OCI-LY1 (cell line): ENCODE measurements at regions not wholly inside any gene's neighbourhood (a gene's known extent, or its start where the extent isn't known, plus 50 kb on each side); places are given as distances from the start of the nearest gene placed in this dataset.

Source experiments
- H2AFZ ChIP-seq: fragments of 200-600 bp; sonication (generic), shearing (Covaris generic); 2 replicates; pipeline ENCODE4 v1.6.0; 2014; ENCODE audit warnings: antibody characterized with exemption, mild to moderate bottlenecking, low read length
- H3F3A ChIP-seq: fragments of 200-600 bp; sonication (generic), shearing (Covaris generic); 2 replicates; pipeline ENCODE4 v1.6.0; 2014; ENCODE audit warnings: mild to moderate bottlenecking, antibody characterized with exemption, low read length, moderate library complexity; ENCODE audit not compliant: insufficient read depth
- H3K27ac ChIP-seq: fragments of 200-600 bp; sonication (generic); 2 replicates; pipeline ENCODE4 v1.5.1; 2014; ENCODE audit warnings: low read length, mixed run types, mild to moderate bottlenecking, low read depth; ENCODE audit not compliant: poor library complexity, severe bottlenecking
- H3K27me3 ChIP-seq: fragments of 200-600 bp; sonication (generic); 2 replicates; pipeline ENCODE4 v1.6.0; 2014; ENCODE audit warnings: antibody characterized with exemption, mild to moderate bottlenecking, low read length, moderate library complexity; ENCODE audit not compliant: insufficient read depth
- H3K36me3 ChIP-seq: fragments of 200-600 bp; sonication (generic); 2 replicates; pipeline ENCODE4 v1.6.1; 2014; ENCODE audit warnings: mild to moderate bottlenecking, antibody characterized with exemption, low read length, moderate library complexity, mixed read lengths; ENCODE audit not compliant: insufficient read depth
- H3K4me1 ChIP-seq: fragments of 200-600 bp; sonication (generic); 2 replicates; pipeline ENCODE4 v1.5.1; 2014; ENCODE audit warnings: mild to moderate bottlenecking, low read length, moderate library complexity; ENCODE audit not compliant: insufficient read depth, severe bottlenecking
- H3K4me2 ChIP-seq: fragments of 200-600 bp; sonication (generic), shearing (Covaris generic); 2 replicates; pipeline ENCODE4 v1.6.1; 2014; ENCODE audit warnings: low read length
- H3K4me3 ChIP-seq: fragments of 200-600 bp; sonication (generic); 2 replicates; pipeline ENCODE4 v1.5.1; 2014; ENCODE audit warnings: low read length, low read depth, mild to moderate bottlenecking, mixed read lengths; ENCODE audit not compliant: poor library complexity, severe bottlenecking
- H3K79me2 ChIP-seq: fragments of 200-600 bp; shearing (Covaris generic); 2 replicates; pipeline ENCODE4 v1.6.1; 2016; ENCODE audit warnings: mixed run types, low read length, mixed read lengths; ENCODE audit not compliant: insufficient read depth
- H3K9ac ChIP-seq: fragments of 200-600 bp; sonication (generic), shearing (Covaris generic); 2 replicates; pipeline ENCODE4 v1.6.1; 2014; ENCODE audit warnings: mild to moderate bottlenecking, low read length, mixed read lengths
- H3K9me2 ChIP-seq: fragments of 200-600 bp; sonication (generic), shearing (Covaris generic); 2 replicates; pipeline ENCODE4 v1.6.1; 2014; ENCODE audit warnings: low read depth, mild to moderate bottlenecking, low read length, mixed read lengths
- H3K9me3 ChIP-seq: fragments of 200-600 bp; shearing (Covaris generic); 2 replicates; pipeline ENCODE4 v1.6.1; 2014; ENCODE audit warnings: low read length, mixed read lengths
- H4K20me1 ChIP-seq: fragments of 200-600 bp; sonication (generic), shearing (Covaris generic); 2 replicates; pipeline ENCODE4 v1.6.0; 2016; ENCODE audit warnings: mild to moderate bottlenecking, low read length; ENCODE audit not compliant: insufficient read depth
- CTCF ChIP-seq: fragments of 200-600 bp; sonication (generic), shearing (Covaris generic); IDR thresholded peaks from 2 replicates; pipeline ENCODE4 v1.5.1; 2017; ENCODE audit warnings: mild to moderate bottlenecking, antibody characterized with exemption, low read length, moderate library complexity, mixed read lengths
- EZH2 ChIP-seq: fragments of 200-600 bp; sonication (generic), shearing (Covaris generic); IDR thresholded peaks from 2 replicates; pipeline ENCODE4 v1.8.0; 2017; ENCODE audit warnings: borderline replicate concordance, mixed run types, mild to moderate bottlenecking, antibody characterized with exemption, low read length, moderate library complexity, mixed read lengths

GRCh38 chr14:34243001-34243400, 219.0 kb downstream of the SPTSSA start:
- no peak for TF ChIP-seq CTCF
- TF ChIP-seq EZH2, result no peak
- no peak overlapping the region for H3K4me2 ChIP-seq
- no peaks in the 10 kb centered on the region; the same call in 1 of the 2 replicates for H3K27me3 ChIP-seq
- no peak overlapping the region for H2AFZ ChIP-seq
- no peaks in the 10 kb centered on the region for H3K9me2 ChIP-seq
- H3F3A ChIP-seq, result no peaks in the 10 kb centered on the region
- no peak overlapping the region for H3K4me3 ChIP-seq
- no peaks in the 10 kb centered on the region for H3K4me1 ChIP-seq
- no peaks in the 10 kb centered on the region for H3K79me2 ChIP-seq
- H3K9ac ChIP-seq, result no peak overlapping the region
- no peaks in the 10 kb centered on the region for H3K36me3 ChIP-seq
- no peaks in the 10 kb centered on the region for H4K20me1 ChIP-seq
- H3K9me3 ChIP-seq, result no peaks in the 10 kb centered on the region
- H3K27ac ChIP-seq, result no peak overlapping the region

GRCh38 chr14:34241185-34241711, 220.8 kb downstream of the SPTSSA start:
- H3K9me2 ChIP-seq, result no peaks in the 10 kb centered on the region
- no peak overlapping the region for H2AFZ ChIP-seq
- no peaks in the 10 kb centered on the region for H3K4me1 ChIP-seq
- no peak overlapping the region for H3K4me3 ChIP-seq
- no peak overlapping the region for H3K4me2 ChIP-seq
- no peaks in the 10 kb centered on the region for H3K79me2 ChIP-seq
- H3K27me3 ChIP-seq, result no peaks in the 10 kb centered on the region; the same call in 1 of the 2 replicates
- no peaks in the 10 kb centered on the region for H3F3A ChIP-seq
- no peaks in the 10 kb centered on the region for H3K36me3 ChIP-seq
- no peaks in the 10 kb centered on the region for H4K20me1 ChIP-seq
- TF ChIP-seq CTCF (no peak), EZH2 (no peak)
- no peaks in the 10 kb centered on the region for H3K9me3 ChIP-seq
- H3K27ac ChIP-seq, result no peak overlapping the region
- H3K9ac ChIP-seq, result no peak overlapping the region

DNA sequence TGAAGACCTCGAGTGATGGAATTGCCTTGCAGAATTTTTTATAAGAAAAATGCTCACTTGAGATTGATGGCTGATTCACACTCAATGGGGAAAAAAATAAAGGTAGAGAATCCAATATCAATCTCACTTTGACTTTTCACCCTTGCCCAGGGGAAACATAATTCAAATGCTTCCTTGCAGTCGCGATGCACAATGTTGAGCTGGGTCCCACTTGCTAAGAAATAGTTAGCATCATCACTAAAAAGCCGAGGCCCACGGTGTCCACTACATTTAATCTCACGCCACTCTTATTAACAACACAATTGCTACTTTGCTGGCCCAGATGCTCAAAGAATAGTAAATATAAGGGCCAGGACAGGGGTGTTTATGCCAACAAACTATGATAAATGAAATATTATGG, 223.4 kb downstream of the SPTSSA start:
- TF ChIP-seq CTCF (no peak), EZH2 (no peak)
- Histone ChIP-seq H3K9me2 (no peaks in the 10 kb centered on the region), H3K4me1 (no peaks in the 10 kb centered on the region), H3K27ac (no peak overlapping the region), H3K4me3 (no peak overlapping the region), H3K9me3 (no peaks in the 10 kb centered on the region), H3K9ac (no peak overlapping the region), H3K79me2 (no peaks in the 10 kb centered on the region), H3F3A (no peaks in the 10 kb centered on the region), H3K27me3 (no peaks in the 10 kb centered on the region; the same call in 1 of the 2 replicates), H2AFZ (no peak overlapping the region), H3K4me2 (no peak overlapping the region), H4K20me1 (no peaks in the 10 kb centered on the region), H3K36me3 (no peaks in the 10 kb centered on the region)
